K562 (cell line): ENCODE measurements at regions not wholly inside any gene's neighbourhood (a gene's known extent, or its start where the extent isn't known, plus 50 kb on each side); places are given as distances from the start of the nearest gene placed in this dataset.

Experiments used
- ATAC-seq: fragments of 200-7000 bp; cut with Tn5 transposase; 3 replicates; pipeline ENCODE4 v1.9.1; 2020; ENCODE audit warnings: moderate library complexity
- BruUV-seq: library from RNA; stranded (reverse); fragments of 400-500 nt; replicated peaks from 2 replicates; lab custom pipeline; 2021; lab: Mats Ljungman, UMichigan
- CTCF ChIA-PET: fragments of 300-600 bp; formaldehyde crosslinking; extraction: SDS; loops from one replicate; lab custom pipeline; 2021; ENCODE audit warnings: low intra/inter-chr PET ratio; lab: Yijun Ruan, JAX
- POLR2A ChIA-PET: fragments of 300-600, 350-650 bp; sonication (Branson Sonifier 250); formaldehyde crosslinking; extraction: SDS; loops from one replicate; lab custom pipeline; 2021; ENCODE audit warnings: antibody characterized with exemption, inconsistent platforms; lab: Yijun Ruan, JAX
- DNase-seq, 4 experiments: peaks; one replicate each; pipeline versions ENCODE4 v3.0.0 to v3.0.0-alpha.2; 2011 to 2018; ENCODE audit warnings: low spot score in 3 of 4, mixed read lengths in 3 of 4; ENCODE audit errors: extremely low read depth in 1 of 4
- FAIRE-seq: peaks from 2 replicates; lab custom pipeline; 2011; peaks lifted over from hg19 to GRCh38; lab: Jason Lieb, UNC
- H2AFZ ChIP-seq: 2 replicates; pipeline ENCODE4 v1.6.0; 2011; ENCODE audit warnings: low read depth, low read length, control low read depth, inconsistent platforms
- H3K27ac ChIP-seq: fragments of 200-600 bp; 3 replicates; pipeline ENCODE4 v1.8.0; 2011; ENCODE audit warnings: low read depth, mild to moderate bottlenecking, control low read depth, inconsistent platforms, low read length, moderate library complexity, mixed read lengths; ENCODE audit errors: extremely low read depth
- H3K27me3 ChIP-seq, 2 experiments: fragments of 300-600 bp in 1 of 2; 2 replicates in 1 of 2; 3 replicates in 1 of 2; pipeline versions ENCODE4 v1.6.0 to v1.8.0; 2011; ENCODE audit warnings: inconsistent platforms in 2 of 2, low read length in 2 of 2, mild to moderate bottlenecking in 1 of 2, mixed read lengths in 1 of 2, moderate library complexity in 1 of 2; ENCODE audit not compliant: control insufficient read depth in 2 of 2, insufficient read depth in 2 of 2
- H3K36me3 ChIP-seq: fragments of 300-600 bp; 3 replicates; pipeline ENCODE4 v1.8.0; 2011; ENCODE audit warnings: mild to moderate bottlenecking, low read length, inconsistent platforms; ENCODE audit not compliant: control insufficient read depth, insufficient read depth
- H3K4me1 ChIP-seq, 2 experiments: fragments of 200-600 bp in 1 of 2; replicated peaks in 1 of 2; 2 replicates in 1 of 2; 3 replicates in 1 of 2; pipeline versions ENCODE4 v1.5.1 to v1.8.0; 2011; ENCODE audit warnings: inconsistent platforms in 2 of 2, low read length in 2 of 2, mild to moderate bottlenecking in 1 of 2, mixed read lengths in 1 of 2, moderate library complexity in 1 of 2; ENCODE audit not compliant: control insufficient read depth in 2 of 2, insufficient read depth in 2 of 2
- H3K4me2 ChIP-seq: 2 replicates; pipeline ENCODE4 v1.6.1; 2011; ENCODE audit warnings: low read length, control low read depth, inconsistent platforms, mixed read lengths; ENCODE audit not compliant: insufficient read depth
- H3K4me3 ChIP-seq: fragments of 200-600 bp; sonication (generic), shearing (Covaris generic); 2 replicates; pipeline ENCODE4 v1.5.1; 2016; ENCODE audit warnings: control low read depth, inconsistent platforms
- H3K79me2 ChIP-seq: fragments of 200-600 bp; 3 replicates; pipeline ENCODE4 v1.8.0; 2011; ENCODE audit warnings: low read length, inconsistent platforms; ENCODE audit not compliant: control insufficient read depth, insufficient read depth
- H3K9ac ChIP-seq, 2 experiments: 2 replicates each; pipeline versions ENCODE4 v1.6.0 to v1.6.1; 2011; ENCODE audit warnings: low read depth in 2 of 2, low read length in 2 of 2, control low read depth in 1 of 2, inconsistent platforms in 1 of 2, mild to moderate bottlenecking in 1 of 2, mixed read lengths in 1 of 2; ENCODE audit not compliant: insufficient read depth in 1 of 2
- H3K9me1 ChIP-seq: one replicate; pipeline ENCODE4 v1.6.0; 2011; ENCODE audit warnings: inconsistent platforms, mild to moderate bottlenecking, low read length, moderate library complexity; ENCODE audit not compliant: control insufficient read depth, insufficient read depth
- H3K9me3 ChIP-seq: replicated peaks from 2 replicates; pipeline ENCODE4 v1.5.1; 2011; ENCODE audit warnings: low read depth, low read length, inconsistent platforms; ENCODE audit not compliant: control insufficient read depth, insufficient read depth
- H4K20me1 ChIP-seq: replicated peaks from 2 replicates; pipeline ENCODE4 v1.6.1; 2011; ENCODE audit warnings: low read length, inconsistent platforms, mixed read lengths; ENCODE audit not compliant: control insufficient read depth, insufficient read depth
- ARHGAP35 ChIP-seq: fragments of 450-650 bp; IDR thresholded peaks from 2 replicates; pipeline ENCODE4 v1.6.1; 2018; ENCODE audit not compliant: partially characterized antibody
- MCM3 ChIP-seq: fragments of 450-650 bp; IDR thresholded peaks from 2 replicates; pipeline ENCODE4 v1.6.1; 2016
- NCOA2 ChIP-seq, 2 experiments: fragments of 450-650 bp; IDR thresholded peaks; 2 replicates each; pipeline ENCODE4 v1.6.1; 2018; ENCODE audit warnings: mild to moderate bottlenecking in 2 of 2, moderate library complexity in 1 of 2; ENCODE audit not compliant: partially characterized antibody in 2 of 2
- NR2F6 ChIP-seq: fragments of 450-650 bp; formaldehyde crosslinking; IDR thresholded peaks from 2 replicates; pipeline ENCODE4 v1.4.0; 2020; ENCODE audit warnings: mild to moderate bottlenecking
- RBM25 ChIP-seq: fragments of 200-400 bp; formaldehyde crosslinking; IDR thresholded peaks from 2 replicates; pipeline ENCODE4 v1.6.1; 2018; ENCODE audit warnings: low read length, low read depth, moderate library complexity; ENCODE audit not compliant: severe bottlenecking
- RCOR1 ChIP-seq, 2 experiments: IDR thresholded peaks; 2 replicates each; pipeline ENCODE4 v1.6.1; 2012; ENCODE audit warnings: low read depth in 2 of 2, low read length in 2 of 2, borderline replicate concordance in 1 of 2, improper control_type of control experiment in 1 of 2
- RFX7 ChIP-seq: fragments of 250-450 bp; sonication (Bioruptor Pico); IDR thresholded peaks from 2 replicates; pipeline ENCODE4 v1.5.1; 2021; ENCODE audit warnings: mild to moderate bottlenecking
- ZFP30 ChIP-seq: fragments of 250-450 bp; sonication (Bioruptor Pico); IDR thresholded peaks from 2 replicates; pipeline ENCODE4 v1.8.0; 2022; ENCODE audit warnings: moderate library complexity, mild to moderate bottlenecking, inconsistent platforms, borderline replicate concordance
- WGBS: fragments of 100-300 bp; shearing (Covaris generic); methylation state at CpG from one replicate; pipeline ENCODE4 v1.1.6; 2016; ENCODE audit warnings: low coverage, mixed read lengths; ENCODE audit not compliant: insufficient coverage; ENCODE audit errors: missing lambda C conversion rate; 5-methylcytosine and 5-hydroxymethylcytosine counted together
- in situ Hi-C: fragments of 300-500 bp; cut with MboI; formaldehyde crosslinking; loops from 4 replicates; pipeline ENCODE4 v1.15.0; 2018; ENCODE audit warnings: inconsistent platforms, mixed read lengths
- intact Hi-C: fragments of 100-400 bp; cut with micrococcal nuclease; formaldehyde crosslinking; loops from 2 replicates; pipeline ENCODE4 v1.14.2; 2022

DNA sequence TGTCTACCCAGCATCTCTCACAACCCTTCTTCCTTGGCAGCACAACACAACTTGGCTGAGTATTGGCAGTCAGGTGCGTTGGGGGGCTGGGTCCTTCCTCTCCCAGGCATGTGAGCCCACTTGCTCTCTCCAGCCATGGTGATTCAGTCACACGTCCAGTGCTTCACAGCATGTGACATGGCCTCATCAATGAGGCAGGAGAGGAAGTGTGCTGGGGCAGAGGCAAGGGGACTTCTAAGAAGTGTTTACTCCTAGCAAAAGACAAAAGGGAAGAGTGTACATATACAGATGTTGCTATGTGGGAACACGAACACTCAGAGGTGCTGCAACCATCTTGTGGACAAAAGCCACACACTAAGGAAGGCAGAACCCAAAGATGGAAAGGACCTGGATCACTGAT is 380.8 kb downstream of the FBXW7 start:
- H3K79me2 ChIP-seq, result no peaks in the 10 kb centered on the region
- no TSS peak for BruUV-seq
- no peak overlapping the region for H3K9ac ChIP-seq
- no peak overlapping the region for H3K27ac ChIP-seq
- H3K9me3 ChIP-seq, result no peaks in the 10 kb centered on the region
- no peaks in the 10 kb centered on the region for H3K4me1 ChIP-seq
- CTCF ChIA-PET, result no interaction called here
- H3K4me2 ChIP-seq, result no peak overlapping the region
- DNase-seq (no peak), FAIRE-seq (no peak), ATAC-seq (no peak)
- TF ChIP-seq ZFP30 (CRISPR knock-in tag), result no peak
- H3K27me3 ChIP-seq, result peaks cover 2 to 14% of the 10 kb centered on the region in 2 experiments; a peak in 3 of 5 replicates
- intact Hi-C loops (no loop called here), in situ Hi-C loops (no loop called here)
- no peaks in the 10 kb centered on the region for H3K36me3 ChIP-seq
- H3K9me1 ChIP-seq, result no peaks in the 10 kb centered on the region
- WGBS, result 3% methylated on average over 3 of the region's 3 CpGs
- H4K20me1 ChIP-seq, result no peaks in the 10 kb centered on the region
- POLR2A ChIA-PET, result no interaction called here
- no peak overlapping the region for H2AFZ ChIP-seq
- no peak overlapping the region for H3K4me3 ChIP-seq

DNA sequence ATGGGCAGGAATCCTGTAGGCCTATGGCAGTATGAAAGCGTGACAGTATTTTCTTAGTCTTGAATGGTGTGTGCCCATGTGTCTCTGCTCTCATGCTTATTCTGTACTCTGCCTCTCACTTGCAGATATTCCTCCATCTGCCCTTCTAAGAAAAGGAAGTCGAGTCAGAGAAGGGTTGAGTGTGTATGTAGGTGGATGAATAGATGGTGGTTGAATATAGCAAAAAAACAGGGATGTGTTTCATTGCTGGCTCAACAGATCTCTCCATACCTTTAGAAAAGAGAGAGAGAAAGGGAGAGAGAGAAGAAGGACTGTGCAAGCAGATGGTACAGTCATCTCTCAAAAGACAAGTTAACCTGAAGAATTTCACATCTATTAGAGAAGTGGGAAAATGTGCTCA is 381.5 kb downstream of the FBXW7 start:
- no peak for DNase-seq
- Histone ChIP-seq H3K9me3 (no peaks in the 10 kb centered on the region), H4K20me1 (no peaks in the 10 kb centered on the region), H3K9me1 (no peaks in the 10 kb centered on the region), H2AFZ (no peak overlapping the region), H3K4me3 (no peak overlapping the region), H3K4me2 (no peak overlapping the region), H3K27ac (no peak overlapping the region), H3K36me3 (no peaks in the 10 kb centered on the region), H3K9ac (no peak overlapping the region), H3K4me1 (no peaks in the 10 kb centered on the region), H3K79me2 (no peaks in the 10 kb centered on the region), H3K27me3 (peaks cover 0 to 14% of the 10 kb centered on the region in 2 experiments; a peak in 2 of 5 replicates)
- POLR2A ChIA-PET, result no interaction called here
- intact Hi-C loops (no loop called here), in situ Hi-C loops (no loop called here)
- no peak for TF ChIP-seq ARHGAP35
- no peak for TF ChIP-seq RFX7 (CRISPR knock-in tag)
- no peak for TF ChIP-seq MCM3
- no peak for TF ChIP-seq RCOR1 (IDR thresholded peaks at IDR 0.05; ENCODE audit: borderline replicate concordance in 1 of 2, low read depth in 2 of 2, low read length in 2 of 2)
- TF ChIP-seq NR2F6 (CRISPR knock-in tag), result no peak
- no peak for TF ChIP-seq NCOA2 (IDR thresholded peaks at IDR 0.05; ENCODE audit: partially characterized antibody in 2 of 2)
- TF ChIP-seq RBM25, result no peak
- CTCF ChIA-PET, result no interaction called here
- no peak for FAIRE-seq
- no peak for ATAC-seq
- BruUV-seq, result no TSS peak
- 0% methylated on average over 2 of the region's 2 CpGs for WGBS
